WI38 (cell line): ENCODE measurements at regions not wholly inside any gene's neighbourhood (a gene's known extent, or its start where the extent isn't known, plus 50 kb on each side); places are given as distances from the start of the nearest gene placed in this dataset.

ENCODE experiments used
- H3K4me3 ChIP-seq: 2 replicates; pipeline ENCODE4 v1.5.1; 2011; ENCODE audit warnings: low read depth, mild to moderate bottlenecking, control low read depth, low read length
- CTCF ChIP-seq: IDR thresholded peaks from 2 replicates; pipeline ENCODE4 v1.5.1; 2012; ENCODE audit warnings: low read depth, mild to moderate bottlenecking, control low read depth, low read length

DNA sequence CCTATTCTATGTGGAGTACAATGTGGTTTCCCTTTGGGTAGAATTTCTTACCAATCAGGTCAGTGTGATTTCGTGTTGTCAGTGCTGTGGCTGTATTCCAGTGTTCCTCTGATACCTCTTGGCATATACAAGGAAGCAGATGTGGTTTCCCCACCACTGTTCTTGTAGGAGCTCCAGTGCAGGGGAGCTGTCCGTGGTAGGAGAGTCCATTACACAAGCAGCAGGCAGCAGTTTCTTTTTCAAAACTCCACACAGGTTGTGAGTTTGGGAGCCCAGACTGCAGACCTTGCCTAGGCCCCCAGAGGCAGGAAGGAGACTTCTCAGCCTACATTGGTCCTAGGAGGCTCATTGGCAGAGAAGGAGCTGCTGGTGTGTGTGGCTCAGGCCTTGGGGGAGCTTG lies 452.8 kb downstream of the AACS start:
- H3K4me3 ChIP-seq, result no peak overlapping the region
- TF ChIP-seq CTCF, result no peak

- H3K4me3 ChIP-seq, result no peak overlapping the region
- no peak for TF ChIP-seq CTCF
Observed at GRCh38 chr12:125519026-125519651, 453.9 kb downstream of the AACS start.

- H3K4me3 ChIP-seq, result no peak overlapping the region
- TF ChIP-seq CTCF, result no peak
Observed at GRCh38 chr12:125525879-125526278, 460.6 kb downstream of the AACS start.

GRCh38 chr12:125528281-125528680 lies 463.0 kb downstream of the AACS start:
- TF ChIP-seq CTCF, result no peak
- H3K4me3 ChIP-seq, result no peak overlapping the region

- H3K4me3 ChIP-seq, result no peak overlapping the region
- no peak for TF ChIP-seq CTCF
Observed at GRCh38 chr12:125530201-125530600, 465.0 kb downstream of the AACS start.

DNA sequence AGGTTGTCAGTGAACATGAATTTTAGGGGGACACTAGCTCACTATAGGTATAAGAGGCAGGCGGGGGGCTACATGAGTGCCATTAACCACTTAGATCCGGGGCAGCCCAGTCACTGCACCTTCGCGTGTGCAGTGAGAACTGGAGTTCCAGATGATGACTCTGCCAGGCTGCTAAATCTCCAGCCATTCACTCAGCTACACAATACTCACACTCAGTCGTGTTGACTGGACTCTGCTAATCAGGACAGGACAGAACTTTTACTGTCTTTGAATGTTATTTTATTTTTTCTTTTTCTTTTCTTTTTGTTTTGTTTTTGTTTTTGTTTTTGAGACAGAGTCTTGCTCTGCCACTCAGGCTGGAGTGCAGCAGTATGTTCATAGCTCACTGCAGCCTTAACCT lies 465.6 kb downstream of the AACS start:
- no peak for TF ChIP-seq CTCF
- H3K4me3 ChIP-seq, result no peak overlapping the region

DNA sequence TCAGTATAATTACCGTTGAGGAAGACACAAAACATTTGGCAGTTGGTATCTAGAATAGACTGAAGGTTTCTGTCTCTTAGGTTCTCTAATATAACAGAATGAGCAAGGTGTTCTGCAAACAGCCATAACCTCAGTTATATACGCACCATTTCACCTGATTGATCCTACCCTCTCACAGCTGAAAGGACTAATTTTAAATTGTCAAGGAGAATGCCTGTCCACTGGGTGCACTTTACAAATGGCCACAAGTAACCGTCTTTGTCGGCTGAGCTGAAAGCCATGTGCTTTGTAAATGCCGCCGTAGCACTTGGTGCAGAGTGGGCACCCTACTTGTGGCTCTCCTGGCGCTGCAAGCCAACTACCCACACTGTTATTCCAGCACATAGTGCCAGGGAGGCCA lies 466.3 kb downstream of the AACS start:
- TF ChIP-seq CTCF, result no peak
- H3K4me3 ChIP-seq, result no peak overlapping the region
